ENCODE measurements at regions not wholly inside any gene's neighbourhood (a gene's known extent, or its start where the extent isn't known, plus 50 kb on each side); places are given as distances from the start of the nearest gene placed in this dataset.

- no peak for TF ChIP-seq GATA2 (IDR thresholded peaks at IDR 0.05; ENCODE audit: low read depth, low read length)
- no peak for TF ChIP-seq GATA3 (IDR thresholded peaks at IDR 0.05; ENCODE audit: low read depth, low read length)
These were observed 171.8 kb upstream of the EGLN3 start for GRCh38 chr14:34122650-34123049.

GRCh38 chr14:34122081-34122480 lies 171.2 kb upstream of the EGLN3 start:
- no peak for TF ChIP-seq GATA3 (IDR thresholded peaks at IDR 0.05; ENCODE audit: low read depth, low read length)
- TF ChIP-seq GATA2 (IDR thresholded peaks at IDR 0.05; ENCODE audit: low read depth, low read length) = no peak

- TF ChIP-seq GATA3 (IDR thresholded peaks at IDR 0.05; ENCODE audit: low read depth, low read length) = no peak
- TF ChIP-seq GATA2 (IDR thresholded peaks at IDR 0.05; ENCODE audit: low read depth, low read length) = no peak
These were observed 169.5 kb upstream of the EGLN3 start for GRCh38 chr14:34120185-34120977.

GRCh38 chr14:34119107-34119858 lies 168.4 kb upstream of the EGLN3 start:
- TF ChIP-seq GATA3 (IDR thresholded peaks at IDR 0.05; ENCODE audit: low read depth, low read length) = no peak
- TF ChIP-seq GATA2 (IDR thresholded peaks at IDR 0.05; ENCODE audit: low read depth, low read length) = no peak

GRCh38 chr14:34113991-34114390 lies 163.1 kb upstream of the EGLN3 start:
- no peak for TF ChIP-seq GATA3 (IDR thresholded peaks at IDR 0.05; ENCODE audit: low read depth, low read length)
- no peak for TF ChIP-seq GATA2 (IDR thresholded peaks at IDR 0.05; ENCODE audit: low read depth, low read length)

- TF ChIP-seq GATA3 (IDR thresholded peaks at IDR 0.05; ENCODE audit: low read depth, low read length) (peak; percentile 41; the same call in 1 of the 2 replicates), GATA2 (IDR thresholded peaks at IDR 0.05; ENCODE audit: low read depth, low read length) (peak; percentile 71)
These were observed 162.2 kb upstream of the EGLN3 start for GRCh38 chr14:34113005-34113511.

GRCh38 chr14:34111953-34112352 lies 161.1 kb upstream of the EGLN3 start:
- TF ChIP-seq GATA2 (IDR thresholded peaks at IDR 0.05; ENCODE audit: low read depth, low read length) (no peak), GATA3 (IDR thresholded peaks at IDR 0.05; ENCODE audit: low read depth, low read length) (no peak)

- TF ChIP-seq GATA2 (IDR thresholded peaks at IDR 0.05; ENCODE audit: low read depth, low read length) (no peak), GATA3 (IDR thresholded peaks at IDR 0.05; ENCODE audit: low read depth, low read length) (no peak)
These were observed 160.6 kb upstream of the EGLN3 start for GRCh38 chr14:34111505-34111904.

- TF ChIP-seq GATA3 (IDR thresholded peaks at IDR 0.05; ENCODE audit: low read depth, low read length) = no peak
- no peak for TF ChIP-seq GATA2 (IDR thresholded peaks at IDR 0.05; ENCODE audit: low read depth, low read length)
These were observed 159.7 kb upstream of the EGLN3 start for GRCh38 chr14:34110531-34110930.

- TF ChIP-seq GATA3 (IDR thresholded peaks at IDR 0.05; ENCODE audit: low read depth, low read length) (no peak), GATA2 (IDR thresholded peaks at IDR 0.05; ENCODE audit: low read depth, low read length) (no peak)
These were observed 156.6 kb upstream of the EGLN3 start for GRCh38 chr14:34107441-34107840.

- no peak for TF ChIP-seq GATA3 (IDR thresholded peaks at IDR 0.05; ENCODE audit: low read depth, low read length)
- no peak for TF ChIP-seq GATA2 (IDR thresholded peaks at IDR 0.05; ENCODE audit: low read depth, low read length)
These were observed 155.4 kb upstream of the EGLN3 start for GRCh38 chr14:34106310-34106709.

- TF ChIP-seq GATA3 (IDR thresholded peaks at IDR 0.05; ENCODE audit: low read depth, low read length) = no peak
- no peak for TF ChIP-seq GATA2 (IDR thresholded peaks at IDR 0.05; ENCODE audit: low read depth, low read length)
These were observed 153.9 kb upstream of the EGLN3 start for GRCh38 chr14:34104489-34105397.

GRCh38 chr14:34103176-34103575 lies 152.3 kb upstream of the EGLN3 start:
- no peak for TF ChIP-seq GATA3 (IDR thresholded peaks at IDR 0.05; ENCODE audit: low read depth, low read length)
- no peak for TF ChIP-seq GATA2 (IDR thresholded peaks at IDR 0.05; ENCODE audit: low read depth, low read length)

- no peak for TF ChIP-seq GATA3 (IDR thresholded peaks at IDR 0.05; ENCODE audit: low read depth, low read length)
- no peak for TF ChIP-seq GATA2 (IDR thresholded peaks at IDR 0.05; ENCODE audit: low read depth, low read length)
These were observed 148.8 kb upstream of the EGLN3 start for GRCh38 chr14:34099635-34100034.

All from SH-SY5Y (cell line).